COR-L47 (cell line): ENCODE measurements at regions not wholly inside any gene's neighbourhood (a gene's known extent, or its start where the extent isn't known, plus 50 kb on each side); places are given as distances from the start of the nearest gene placed in this dataset.
"Not testable (repeated sequence)": the region's sequence is repeated elsewhere in the genome, so short reads cannot be mapped to it uniquely, and the experiment has no call there.

Experiments
- DNase-seq: peaks from one replicate; lab custom pipeline; 2025; lab: John Stamatoyannopoulos, UW

DNA sequence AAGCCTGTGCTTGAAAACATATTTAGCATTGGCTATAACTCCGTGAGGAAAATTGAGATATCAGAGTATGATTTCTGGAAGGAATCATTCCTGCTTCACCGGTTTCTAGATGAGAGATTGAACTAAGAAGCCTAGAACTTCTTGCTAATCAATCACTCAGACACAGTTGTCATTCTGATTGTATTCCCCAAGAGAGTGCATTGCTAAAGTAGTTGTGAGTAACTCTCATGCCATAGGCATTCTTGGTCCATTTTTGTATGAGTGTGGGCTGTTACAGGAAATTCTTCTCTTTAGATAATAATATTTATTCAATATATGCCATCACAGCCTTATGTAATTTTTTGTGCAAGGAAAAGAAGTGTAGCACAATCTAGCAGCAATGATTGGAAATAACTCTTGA is 893.3 kb upstream of the MDGA2 start:
- DNase-seq = no peak

GRCh38 chr14:48568252-48568651 is 892.8 kb upstream of the MDGA2 start:
- DNase-seq = no peak

DNA sequence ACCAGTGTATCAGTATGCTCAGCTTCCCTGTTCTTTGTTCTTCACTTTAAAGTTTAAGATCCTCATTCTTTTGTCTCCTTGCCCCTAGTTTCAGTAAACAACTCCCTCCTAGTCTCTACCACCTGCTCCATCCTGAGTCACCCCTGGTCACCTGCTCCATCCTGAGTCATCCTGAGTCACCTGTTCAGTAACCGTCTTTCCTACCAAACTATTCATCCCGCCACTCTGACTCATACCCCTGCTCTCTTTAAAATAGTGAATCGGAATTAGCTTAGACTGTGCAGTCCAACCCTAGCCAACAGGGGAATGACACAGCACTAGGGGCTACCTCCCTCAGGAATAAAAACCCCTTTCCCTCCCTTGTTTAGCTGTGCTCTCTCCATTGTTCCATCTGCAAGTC is 888.1 kb upstream of the MDGA2 start:
- DNase-seq = no peak

DNA sequence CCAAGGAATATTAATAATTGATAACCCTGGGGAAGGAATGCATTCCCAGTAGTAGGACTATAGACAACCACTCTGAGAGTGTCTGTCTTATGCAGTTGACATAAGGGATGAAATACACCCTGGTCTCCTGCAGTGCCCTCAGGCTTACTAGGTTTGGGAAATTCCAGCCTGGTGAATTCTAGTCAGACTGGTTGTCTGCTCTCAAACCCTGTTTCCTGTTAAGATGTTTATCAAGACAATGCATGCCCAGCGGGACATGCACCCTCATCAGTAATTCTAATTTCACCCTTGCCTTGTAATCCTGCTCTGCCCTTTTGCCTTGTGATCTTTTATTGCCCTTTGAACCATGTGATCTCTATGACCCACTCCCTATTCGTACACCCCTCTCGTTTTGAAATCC is 886.0 kb upstream of the MDGA2 start:
- DNase-seq = not testable (repeated sequence)

DNA sequence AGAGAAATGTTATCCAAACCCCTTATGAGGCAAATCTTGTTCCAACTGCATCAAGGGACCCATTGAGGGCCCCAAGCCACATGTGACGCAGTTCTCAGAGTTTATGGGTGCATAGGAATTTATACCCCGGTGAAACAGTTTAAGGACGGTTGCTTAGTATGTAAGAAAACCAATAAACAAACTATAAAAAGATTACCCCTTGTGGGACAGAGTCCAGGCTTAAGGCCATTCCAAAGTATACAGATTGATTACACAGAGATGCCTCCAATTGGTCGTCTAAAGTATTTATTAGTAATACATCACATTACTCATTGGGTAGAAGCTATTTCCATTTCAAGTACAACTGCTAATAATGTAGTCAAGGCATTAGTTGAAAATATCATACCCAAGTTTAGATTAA is 885.0 kb upstream of the MDGA2 start:
- no peak for DNase-seq

DNA sequence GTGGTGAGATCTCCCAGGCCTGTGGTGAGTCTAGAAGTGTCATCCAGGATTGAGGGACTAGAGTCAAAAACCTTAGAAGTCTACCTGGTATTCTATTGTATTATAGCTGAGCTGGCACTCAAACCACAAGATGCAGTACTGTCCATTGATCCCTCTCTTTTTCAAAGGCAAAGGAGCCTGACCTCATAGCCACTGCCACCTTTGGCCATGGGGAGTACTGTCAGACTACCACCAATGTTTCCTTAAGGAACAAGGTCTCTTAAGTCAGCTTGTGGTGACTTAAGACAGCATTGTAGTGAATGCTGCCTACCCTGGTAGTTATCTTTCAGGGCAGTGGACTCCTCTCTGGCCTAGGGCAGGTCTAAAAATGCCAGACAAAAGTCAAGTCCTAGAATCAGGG is 878.0 kb upstream of the MDGA2 start:
- no peak for DNase-seq

GRCh38 chr14:48546996-48547395 is 871.6 kb upstream of the MDGA2 start:
- DNase-seq = no peak

DNA sequence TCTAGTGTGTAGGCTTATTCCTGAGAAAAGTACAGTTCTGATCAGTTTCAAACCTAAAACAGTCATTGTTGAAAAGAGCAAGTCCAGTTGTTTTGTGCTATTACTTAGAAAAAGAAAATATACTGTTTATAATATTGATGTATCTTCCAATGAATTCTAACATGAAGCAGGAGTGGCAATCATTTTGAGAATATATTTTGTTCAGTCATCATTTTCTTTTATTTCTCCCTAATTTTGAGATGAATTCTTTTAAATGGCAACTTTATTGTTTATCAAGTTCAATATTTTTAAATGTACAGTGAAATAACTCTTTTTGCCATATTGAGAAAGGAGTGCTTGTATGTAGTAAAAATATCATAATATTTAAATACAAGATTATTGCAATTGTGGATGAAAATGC is 862.2 kb upstream of the MDGA2 start:
- DNase-seq = no peak

- no peak for DNase-seq
Measured at GRCh38 chr14:48536318-48536717, 860.9 kb upstream of the MDGA2 start.

- no peak for DNase-seq
Measured at GRCh38 chr14:48527832-48528231, 852.4 kb upstream of the MDGA2 start.

GRCh38 chr14:48526307-48526706 is 850.9 kb upstream of the MDGA2 start:
- no peak for DNase-seq

DNA sequence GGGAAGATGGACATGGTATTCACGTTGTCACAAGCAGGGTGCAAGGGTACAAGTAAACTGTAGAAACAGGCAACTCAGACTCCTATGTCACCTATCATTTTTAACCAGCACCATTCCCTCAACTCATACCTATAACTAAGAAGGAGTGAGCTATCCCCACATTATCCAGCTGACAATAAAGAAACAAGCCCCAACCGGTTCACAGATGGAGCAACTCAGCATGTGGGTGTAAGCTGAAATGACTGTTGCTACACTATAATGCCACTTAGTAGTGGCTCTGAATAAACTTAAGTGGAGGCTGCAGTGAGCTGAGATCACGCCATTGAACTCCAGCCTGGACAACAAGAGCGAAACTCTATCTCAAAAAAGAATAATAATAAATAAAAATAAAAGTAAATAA is 829.5 kb upstream of the MDGA2 start:
- DNase-seq = no peak

GRCh38 chr14:48490756-48491155 is 815.4 kb upstream of the MDGA2 start:
- no peak for DNase-seq

DNA sequence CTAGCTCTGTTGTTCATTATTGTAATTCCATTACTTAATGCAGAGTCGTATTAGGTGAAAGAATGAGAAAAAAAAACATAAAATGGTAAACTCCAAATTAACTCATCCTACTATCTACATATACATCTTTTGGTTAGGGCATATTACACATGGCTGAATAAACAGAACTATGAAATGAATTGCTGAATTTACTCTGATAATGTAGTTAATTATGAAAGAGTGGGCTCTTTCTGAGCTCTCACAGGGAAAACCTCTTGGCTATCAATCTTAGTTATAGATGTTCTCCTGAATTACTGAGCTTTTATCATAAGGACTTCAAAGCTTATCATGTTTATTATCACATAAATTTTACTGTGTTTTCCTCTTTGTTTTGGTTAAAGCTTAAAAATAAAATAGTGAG is 798.5 kb upstream of the MDGA2 start:
- no peak for DNase-seq

- DNase-seq = no peak
Measured at GRCh38 chr14:48456051-48456450, 780.6 kb upstream of the MDGA2 start.

DNA sequence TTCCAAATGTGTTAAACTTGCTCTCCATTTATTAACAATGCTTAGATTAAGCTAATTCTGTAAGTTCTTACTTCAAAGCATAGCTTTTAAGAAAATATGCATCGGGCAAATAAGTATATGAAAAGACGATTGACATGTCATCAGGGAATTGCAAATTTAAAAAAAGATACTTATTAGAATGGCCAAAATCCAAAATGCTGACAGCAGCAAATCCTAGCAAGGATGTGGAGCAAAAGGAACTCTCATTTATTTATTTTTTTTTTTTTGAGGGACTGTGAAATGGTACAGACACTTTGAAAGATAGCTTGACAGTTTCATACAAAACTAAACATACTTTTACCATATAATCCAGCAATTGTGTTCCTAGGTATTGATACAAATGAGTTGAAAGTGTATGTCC is 779.5 kb upstream of the MDGA2 start:
- no peak for DNase-seq

- DNase-seq = no peak
Measured at GRCh38 chr14:48452437-48452995, 777.1 kb upstream of the MDGA2 start.

GRCh38 chr14:48435221-48435620 is 759.8 kb upstream of the MDGA2 start:
- no peak for DNase-seq

- DNase-seq = no peak
Measured at GRCh38 chr14:48430805-48431204, 755.4 kb upstream of the MDGA2 start.

DNA sequence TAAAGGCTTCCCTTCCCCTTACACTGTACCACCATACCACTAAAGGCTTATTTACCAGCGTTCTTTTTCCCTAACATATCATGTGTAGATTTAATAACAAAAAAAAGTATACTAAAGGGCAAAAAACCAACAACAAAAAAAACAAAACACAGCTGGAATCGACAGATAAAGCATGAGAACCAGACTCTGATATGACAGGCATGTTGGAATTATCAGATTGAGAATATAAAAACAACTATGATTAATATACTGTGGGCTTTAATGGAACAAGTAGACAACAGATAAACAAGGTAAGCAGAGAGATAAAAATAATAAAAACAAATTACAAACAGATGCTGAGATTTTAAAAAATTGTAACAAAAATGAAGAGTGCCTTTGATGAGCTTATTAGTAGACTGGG is 754.1 kb upstream of the MDGA2 start:
- DNase-seq = no peak

- no peak for DNase-seq
Measured at GRCh38 chr14:48417715-48418500, 742.5 kb upstream of the MDGA2 start.

DNA sequence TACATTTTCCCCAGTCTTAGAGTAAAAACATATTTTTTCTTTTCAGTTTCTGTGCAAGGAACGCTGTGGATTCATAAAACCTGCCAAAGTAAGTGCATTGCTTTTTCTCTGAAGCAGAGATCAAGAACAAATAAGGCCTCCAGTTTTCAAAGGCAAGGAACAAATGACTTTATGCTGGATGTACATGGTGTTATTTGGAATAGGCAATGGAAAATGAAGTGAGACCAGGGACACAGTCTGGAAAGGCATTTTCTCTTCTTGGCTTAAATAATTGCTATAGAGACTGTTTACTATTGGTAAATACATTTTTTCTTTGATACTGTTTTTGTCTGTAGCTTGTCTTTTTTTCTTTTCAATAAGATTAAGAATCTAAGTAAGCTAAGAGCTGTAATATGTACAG is 725.9 kb upstream of the MDGA2 start:
- DNase-seq = no peak

GRCh38 chr14:48398675-48399282 is 723.4 kb upstream of the MDGA2 start:
- DNase-seq = peak; percentile 32

DNA sequence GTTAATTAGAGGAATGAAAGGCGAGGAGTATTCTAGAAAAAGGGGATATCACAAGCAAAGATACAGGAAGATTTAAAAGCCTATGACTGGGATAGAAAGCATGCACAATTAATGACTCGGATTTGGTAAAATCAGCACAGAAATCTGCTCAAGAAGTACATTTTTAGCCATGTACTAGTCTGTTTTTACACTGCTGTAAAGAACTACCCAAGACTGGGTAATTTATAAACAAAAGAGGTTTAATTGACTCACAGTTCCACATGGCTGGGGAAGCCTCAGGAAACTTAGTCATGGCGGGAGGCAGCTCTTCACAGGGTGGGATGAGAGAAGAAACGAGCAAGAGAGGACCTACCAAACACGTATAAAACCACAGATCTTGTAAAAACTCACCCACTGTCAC is 716.3 kb upstream of the MDGA2 start:
- DNase-seq = no peak
